NCI-H2029 (cell line): ENCODE measurements at regions not wholly inside any gene's neighbourhood (a gene's known extent, or its start where the extent isn't known, plus 50 kb on each side); places are given as distances from the start of the nearest gene placed in this dataset.

Experiments
- DNase-seq: peaks from one replicate; lab custom pipeline; 2025; lab: John Stamatoyannopoulos, UW

DNA sequence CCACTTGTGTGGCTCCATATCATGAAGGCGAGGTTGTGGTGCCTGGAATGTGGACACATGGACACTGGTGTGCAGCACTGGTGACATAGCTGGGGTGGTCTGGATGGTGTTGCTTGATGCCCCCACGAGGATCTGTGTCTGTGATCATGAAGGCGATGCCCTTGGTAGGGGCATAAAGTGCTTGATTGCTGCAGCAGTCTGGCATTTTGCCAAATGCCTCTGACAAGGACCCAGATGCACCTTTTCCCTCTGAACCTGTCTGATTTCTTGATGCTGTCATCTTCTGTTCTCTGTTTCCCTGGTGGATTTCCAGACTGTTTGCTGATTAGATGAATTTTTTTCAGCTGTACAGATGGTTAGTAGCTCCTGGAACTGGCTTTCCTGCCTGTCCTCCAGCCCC, 752.0 kb upstream of the HS6ST1 start:
- DNase-seq = no peak

DNA sequence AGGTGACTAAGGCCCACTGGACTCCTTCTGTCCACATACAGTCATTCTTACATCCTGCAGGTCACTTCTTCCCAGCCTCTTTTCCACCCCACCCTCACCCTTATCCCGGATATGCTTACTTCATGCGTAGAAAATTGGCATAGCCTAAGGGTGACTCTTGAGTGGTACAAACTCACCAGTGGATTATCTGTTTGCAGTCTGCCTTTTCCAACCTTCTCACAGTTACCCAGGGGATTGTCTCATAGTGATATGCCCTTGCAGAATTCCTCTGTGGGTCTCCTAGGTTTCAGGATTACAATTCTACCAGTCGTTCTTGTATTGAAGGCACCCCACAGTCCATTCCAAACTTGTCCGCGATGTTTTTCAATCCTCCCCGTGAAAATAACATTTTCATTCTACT, 752.9 kb upstream of the HS6ST1 start:
- no peak for DNase-seq

DNA sequence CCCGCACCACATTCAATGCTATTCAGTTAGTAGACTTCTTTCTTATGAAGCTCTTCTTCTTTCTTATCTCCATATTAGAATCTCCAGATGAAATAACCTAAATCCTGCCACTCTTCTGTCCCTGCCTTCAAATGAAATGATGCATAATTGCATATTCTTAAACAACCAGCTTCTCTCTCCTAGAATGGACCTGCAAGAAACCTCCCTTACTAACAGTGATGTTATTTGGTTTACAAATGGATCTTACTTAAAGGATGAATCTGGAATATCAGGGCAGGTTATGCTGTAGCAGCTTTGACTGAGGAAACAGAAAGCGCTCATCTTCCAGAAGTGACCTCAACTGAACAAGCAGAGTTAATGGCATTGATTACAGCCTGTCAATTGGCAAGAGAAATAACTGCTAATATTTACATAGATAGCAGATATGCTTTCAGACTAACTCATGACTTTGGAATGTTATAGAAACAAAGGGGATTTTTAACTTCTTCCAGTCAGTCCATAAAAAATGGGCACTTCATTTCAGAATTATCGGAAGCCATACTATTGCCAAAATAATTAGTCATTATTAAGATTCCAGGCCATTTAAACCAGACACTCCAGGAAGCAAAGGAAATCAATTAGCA, 755.7 kb upstream of the HS6ST1 start:
- DNase-seq = no peak

DNA sequence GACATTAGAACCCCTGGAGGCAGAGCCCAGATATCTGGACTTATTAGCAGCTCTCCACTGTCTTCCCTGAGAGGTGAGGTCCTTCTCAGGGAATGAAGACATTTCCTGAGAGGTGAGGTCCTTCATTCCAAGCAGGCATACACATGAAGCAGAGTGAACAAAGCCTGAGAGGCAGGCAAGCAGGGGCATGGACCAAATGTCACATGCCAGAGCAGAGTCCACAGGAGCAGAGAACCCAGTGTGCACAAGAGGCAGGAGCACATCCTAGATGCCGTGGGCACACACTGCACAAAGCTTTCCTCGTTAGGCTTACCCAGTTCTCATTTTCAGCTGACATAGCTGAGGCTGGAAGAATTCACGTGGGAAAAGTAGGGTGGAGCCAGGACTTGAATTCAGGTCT, 759.9 kb upstream of the HS6ST1 start:
- DNase-seq = no peak

DNA sequence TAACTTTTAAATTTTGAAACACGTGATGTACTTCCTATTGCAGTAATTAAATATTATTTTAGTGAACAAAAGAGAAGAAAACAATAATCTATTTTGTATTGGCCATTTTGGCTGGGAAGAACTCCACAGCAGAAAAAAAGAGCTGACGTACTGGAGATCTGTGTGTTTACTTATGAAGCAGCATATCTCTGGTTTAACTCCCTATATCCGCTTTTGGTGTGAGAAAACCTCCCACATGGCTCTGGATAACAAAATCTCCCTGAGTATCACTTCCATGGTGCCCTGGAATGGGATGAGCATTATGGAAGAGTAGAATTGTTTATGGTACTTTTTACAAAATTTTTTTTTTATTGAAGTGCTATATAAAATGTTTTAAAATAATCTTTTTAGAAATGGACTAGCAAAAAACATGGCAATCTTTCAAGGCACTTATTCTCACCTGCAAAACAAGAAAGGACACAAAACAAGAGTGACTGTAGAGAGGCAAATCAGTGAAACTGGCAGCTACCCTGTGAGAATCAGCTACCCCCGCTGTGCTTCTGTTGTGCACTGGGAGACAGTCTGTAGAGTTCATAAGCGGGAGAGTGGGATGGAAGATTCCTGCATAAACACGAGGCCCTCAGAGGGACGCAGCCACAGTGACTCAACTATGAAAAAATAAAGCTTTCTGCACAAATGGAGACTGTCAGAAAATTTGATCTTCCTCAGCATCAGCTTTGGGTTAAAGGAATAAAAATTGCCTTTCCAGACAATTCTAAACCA, 762.2 kb upstream of the HS6ST1 start:
- DNase-seq = no peak

DNA sequence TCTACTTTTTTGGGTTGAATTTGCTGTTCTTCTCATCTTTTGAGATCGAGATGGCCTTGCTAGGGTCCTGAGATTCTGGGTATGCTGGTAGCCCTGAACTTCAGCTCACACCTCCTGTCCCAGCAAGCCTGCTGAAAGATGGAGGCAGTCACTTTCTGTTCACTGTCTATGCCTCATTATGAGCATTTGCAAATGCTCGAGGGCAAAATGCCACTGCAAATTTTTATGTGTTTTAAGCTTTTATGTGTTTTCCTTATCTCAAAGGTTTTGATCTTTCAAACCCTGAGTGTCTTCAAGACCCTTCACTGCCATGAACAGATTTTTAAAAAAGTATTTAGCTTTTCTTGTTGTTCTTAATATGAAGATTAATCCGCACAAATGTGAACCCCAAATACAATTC, 766.7 kb upstream of the HS6ST1 start:
- no peak for DNase-seq

DNA sequence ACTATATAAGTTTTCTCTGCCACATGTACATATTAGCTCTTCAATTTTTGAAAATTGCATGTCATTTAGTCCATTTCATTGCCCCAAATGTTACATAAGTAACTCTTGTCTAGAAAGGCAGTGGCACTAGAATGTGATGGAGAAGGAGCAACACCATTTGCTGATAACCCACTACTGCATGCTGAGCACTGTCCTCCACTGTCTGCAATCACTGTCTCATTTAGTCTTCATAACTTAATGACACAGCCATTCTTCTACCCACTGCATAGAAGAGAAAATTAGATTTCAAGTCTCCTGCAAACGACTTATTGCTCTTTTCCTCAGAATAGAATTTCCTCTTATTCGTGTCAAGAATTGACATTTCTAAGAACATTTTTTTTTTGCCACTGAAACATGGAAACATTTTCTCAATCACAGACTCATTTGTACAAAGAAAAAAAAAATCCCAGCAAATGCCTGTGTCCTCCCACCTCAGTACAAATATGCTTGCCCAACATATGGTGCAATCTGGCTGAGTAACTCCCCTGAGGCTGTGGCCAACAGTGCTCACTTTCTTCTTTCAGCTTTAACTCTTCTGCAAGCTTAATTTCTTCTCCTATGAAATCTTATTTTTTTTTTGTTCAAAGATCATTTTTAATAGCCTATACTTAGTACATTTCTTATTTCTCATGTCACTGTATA, 768.6 kb upstream of the HS6ST1 start:
- no peak for DNase-seq

DNA sequence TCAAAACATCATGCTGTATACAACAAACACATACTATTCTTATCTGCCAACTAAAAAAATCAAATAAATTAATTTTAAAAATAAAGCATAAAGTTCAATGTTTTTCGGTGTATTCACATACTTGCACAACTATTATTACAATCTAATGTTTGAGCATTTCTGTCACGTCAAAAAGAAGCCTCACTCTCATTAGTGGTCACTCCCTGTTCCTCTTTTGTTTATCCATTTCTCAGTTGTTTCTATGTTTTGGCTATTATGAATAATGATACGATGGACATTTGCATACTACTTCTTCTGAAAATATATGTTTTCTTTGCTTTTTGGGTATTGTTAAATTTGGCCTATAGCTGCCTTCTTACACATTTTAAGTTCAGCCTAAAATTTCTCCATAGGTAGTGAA, 773.0 kb upstream of the HS6ST1 start:
- DNase-seq = no peak

DNA sequence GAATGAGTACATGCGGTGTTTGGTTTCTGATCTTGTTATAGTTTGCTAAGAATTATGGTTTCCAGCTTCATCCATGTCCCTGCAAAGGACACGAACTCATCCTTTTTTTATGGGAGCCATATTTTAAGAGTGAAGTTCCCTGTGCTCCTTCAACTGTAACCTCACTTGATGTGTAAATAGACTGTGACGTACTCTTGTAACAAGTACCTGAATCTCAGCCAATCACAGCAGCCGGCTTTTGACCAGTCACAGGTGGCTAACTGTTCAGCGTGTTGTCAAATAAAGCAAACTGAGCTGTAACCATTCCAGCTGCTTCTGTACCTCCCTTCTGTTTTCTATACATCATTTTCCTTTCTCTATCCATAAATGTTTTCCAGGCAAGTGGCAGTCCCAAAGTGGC, 774.3 kb upstream of the HS6ST1 start:
- DNase-seq = peak; percentile 79

DNA sequence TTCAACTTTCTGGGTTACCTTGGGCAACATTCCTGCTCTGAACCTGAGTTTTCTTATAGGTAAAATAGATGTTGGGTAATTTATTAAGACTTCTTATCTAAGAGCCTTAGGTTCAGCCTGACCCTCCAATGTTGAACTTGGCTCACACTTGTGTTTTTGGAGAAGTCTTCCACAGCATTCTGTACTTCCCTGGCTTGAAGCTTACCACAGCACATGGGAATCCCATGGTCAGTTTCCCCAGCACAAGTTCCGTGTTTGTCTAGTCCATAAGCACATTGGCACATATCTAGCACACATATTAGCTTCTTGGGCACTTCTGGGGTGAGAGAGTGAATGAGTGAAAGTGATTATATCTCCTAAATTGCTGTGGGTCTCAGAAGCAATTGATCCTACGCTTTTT, 782.5 kb upstream of the HS6ST1 start:
- DNase-seq = no peak

DNA sequence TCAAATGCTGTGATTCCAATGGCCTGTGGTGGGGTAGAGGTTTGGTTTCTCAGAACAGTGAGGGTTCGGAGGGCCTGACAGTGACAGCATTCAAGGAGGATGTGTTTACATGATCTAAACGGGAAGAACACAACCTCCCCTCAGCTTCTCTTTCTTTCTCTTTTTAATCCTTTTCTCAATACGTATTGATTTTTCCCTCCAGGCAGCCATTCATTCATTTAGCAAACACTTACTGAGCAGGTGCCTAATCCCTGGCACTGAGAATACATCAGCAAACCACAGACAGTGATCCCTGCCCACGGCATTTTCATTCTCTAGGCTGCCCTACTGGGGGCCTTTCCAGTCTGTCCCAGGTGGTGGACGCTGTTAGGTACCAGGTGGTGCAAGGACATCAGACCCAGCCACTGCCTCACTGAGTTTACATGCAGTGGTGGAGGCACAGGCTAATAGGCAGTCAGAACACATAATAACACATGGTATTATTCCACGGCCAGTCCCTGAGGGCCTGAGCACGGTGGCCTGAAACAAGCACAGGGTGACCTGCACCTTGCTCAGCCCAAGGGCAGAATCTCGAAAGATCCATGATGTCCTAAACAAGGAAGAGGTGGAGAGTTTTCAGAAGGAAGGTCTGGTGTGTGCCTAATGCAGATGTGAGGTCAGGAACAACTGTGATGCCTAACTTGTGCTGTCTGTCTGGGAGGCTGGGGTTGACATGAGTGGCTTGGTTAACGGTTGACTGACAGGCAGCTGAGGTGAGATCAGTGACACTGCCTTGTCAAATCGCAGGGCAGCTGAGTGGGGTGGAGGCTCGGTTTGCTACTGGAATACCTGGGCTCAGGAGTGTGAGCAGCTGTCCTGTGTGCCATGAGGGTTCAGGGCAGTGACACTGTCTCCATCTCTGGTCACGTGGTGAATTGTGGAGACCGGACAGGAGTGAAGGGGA, 785.5 kb upstream of the HS6ST1 start:
- DNase-seq = peak; percentile 37

DNA sequence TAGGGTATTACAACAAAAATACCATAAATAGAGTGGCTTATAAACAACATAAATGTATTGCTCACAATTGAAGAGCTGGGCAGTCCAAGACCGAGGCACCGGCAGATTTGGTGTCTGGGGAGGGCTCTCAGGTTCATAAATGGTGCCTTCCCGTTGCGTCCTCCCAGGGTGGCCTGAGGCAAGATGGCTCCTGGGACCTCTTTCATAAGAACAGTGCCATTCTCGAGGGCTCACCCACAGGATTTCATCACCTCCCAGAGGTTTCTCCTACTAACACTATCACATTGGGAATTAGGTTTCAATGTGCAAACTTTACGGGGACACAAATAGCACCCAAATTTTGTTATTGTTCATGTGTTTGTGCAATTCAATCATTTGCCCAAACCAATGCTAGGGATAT, 793.5 kb upstream of the HS6ST1 start:
- DNase-seq = no peak

DNA sequence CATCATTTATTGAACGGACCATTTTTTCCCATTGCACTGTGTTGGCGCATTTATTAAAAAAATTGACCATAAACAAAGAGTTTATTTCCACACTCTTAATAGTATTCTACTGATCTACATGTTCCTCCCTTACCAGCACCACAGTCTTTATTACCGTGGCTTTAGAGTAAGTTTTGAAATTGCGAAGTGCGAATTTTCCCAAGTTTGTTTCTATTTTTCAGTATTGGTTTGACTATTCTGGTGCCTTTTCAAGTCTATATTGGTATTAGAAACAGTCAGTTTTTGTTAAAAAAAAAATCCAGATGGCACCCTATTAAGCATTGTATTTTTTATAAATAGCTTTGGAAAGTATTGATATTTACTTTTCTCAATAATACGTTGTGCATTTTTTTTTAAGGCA, 795.1 kb upstream of the HS6ST1 start:
- no peak for DNase-seq

DNA sequence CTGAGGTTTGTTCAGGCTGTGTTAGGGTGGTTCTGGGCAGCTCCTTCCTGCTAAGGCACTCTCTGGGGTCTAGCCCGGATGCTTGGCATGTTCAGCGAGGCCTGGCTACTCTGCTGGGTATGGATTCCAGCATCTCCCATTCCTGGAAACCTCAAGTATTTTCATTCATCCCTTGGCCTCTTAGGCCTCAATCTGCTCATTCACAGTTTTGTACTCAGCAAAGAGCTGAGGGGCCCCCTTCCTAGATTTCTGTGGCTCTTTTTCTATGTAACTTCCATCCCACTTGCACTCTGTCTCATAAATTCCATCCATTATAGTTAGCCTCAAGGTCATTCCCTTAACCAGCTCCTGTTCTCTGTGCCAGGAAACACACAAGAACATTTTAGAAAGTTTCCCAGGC, 798.8 kb upstream of the HS6ST1 start:
- DNase-seq = no peak

DNA sequence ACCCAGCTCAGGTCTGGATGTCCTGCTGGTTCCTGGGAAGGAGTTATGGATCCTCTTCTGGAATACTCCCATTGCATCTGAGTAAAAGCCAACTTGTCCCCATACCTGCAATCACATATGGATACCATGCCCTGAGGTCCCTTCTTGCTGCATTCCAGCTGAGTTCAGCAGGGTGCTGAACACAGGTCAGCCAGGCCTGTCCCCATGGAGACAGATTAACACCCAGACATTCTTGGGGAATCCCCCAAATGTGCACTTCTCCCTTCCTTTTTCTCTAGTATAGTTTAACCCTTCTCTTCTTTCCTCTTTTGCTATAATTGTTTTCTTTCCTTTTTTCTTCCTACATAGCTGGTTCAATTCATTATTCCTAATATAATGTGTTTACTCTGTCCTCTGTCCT, 799.6 kb upstream of the HS6ST1 start:
- DNase-seq = no peak

DNA sequence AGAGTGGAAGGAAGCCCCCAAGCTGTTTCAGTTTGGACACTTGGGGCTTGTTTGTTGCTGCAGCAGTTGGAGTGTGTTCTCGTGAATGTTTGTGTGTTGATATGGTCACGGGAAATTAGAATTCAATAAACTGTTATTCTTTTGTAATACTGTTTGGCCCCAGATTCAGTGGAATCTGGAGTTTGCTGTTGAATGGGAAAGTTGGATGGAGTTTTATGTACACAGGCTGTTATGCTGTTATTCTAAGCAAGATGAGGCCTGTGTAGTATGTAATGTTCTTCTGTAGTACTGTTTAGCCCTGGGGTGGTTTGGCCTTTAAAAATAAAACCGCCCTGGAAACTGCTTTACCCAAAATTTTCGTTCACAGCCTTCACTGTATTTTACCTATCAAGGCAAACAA, 810.4 kb upstream of the HS6ST1 start:
- DNase-seq = no peak

DNA sequence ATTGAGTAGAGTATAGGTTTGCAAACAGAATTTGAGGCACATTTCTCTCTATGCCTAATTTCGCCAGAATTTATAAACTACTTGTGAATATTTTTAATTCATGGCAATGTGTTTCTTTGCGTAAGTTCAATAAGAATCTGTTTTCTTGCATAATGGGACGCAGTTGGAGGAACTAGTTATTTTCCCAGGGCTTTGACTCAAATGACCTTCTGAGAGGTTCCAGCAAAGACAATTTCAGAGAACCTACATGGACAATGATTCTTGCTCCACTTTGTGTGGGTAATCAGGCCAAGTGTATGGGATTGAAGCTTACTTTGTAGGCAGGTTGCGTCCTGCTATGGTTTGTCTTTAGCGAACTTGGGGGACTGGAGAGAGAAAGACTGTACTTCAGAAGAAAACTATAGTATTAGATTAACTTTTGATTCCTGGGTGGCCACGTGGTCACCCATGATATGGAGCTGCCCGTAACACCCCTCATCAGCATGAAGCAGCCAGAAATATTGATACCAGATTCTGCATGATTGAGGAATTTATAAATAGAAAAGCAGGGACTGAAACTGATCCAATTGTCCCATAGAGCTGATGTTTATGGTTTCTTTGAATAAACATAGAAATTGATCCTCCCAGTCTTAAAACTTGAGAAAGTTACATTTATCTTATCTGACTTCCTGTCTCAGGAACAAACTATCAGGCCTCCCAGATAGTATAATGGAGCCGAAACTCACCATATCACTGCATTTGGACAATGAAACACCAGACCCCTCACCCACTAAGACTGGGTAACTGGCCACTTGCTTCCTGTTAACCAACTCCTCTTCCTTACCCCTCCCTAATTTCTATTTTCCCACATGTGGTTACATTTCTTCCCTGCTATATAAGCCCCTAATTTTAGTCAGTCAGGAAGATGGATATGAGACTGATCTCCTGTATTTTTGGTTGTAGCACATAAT, 815.3 kb upstream of the HS6ST1 start:
- DNase-seq = no peak

DNA sequence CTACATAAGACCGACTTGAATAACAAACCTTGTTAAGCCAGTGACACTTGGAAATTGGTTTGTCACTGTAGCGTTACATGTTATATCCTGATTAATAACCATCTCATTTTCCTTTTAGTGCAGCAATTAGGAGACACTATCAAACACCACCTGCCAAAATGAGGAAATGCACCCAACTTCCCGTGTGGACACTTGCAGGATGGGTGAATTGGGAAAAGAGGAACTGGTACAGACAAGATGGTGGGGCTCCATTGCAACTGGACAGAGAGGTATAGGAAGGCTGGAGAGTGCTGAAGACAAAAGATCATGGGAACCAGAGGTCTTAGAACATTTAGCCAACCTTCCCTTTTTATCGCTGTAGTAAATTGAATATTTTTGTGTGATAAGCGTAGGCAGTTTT, 816.3 kb upstream of the HS6ST1 start:
- no peak for DNase-seq

DNA sequence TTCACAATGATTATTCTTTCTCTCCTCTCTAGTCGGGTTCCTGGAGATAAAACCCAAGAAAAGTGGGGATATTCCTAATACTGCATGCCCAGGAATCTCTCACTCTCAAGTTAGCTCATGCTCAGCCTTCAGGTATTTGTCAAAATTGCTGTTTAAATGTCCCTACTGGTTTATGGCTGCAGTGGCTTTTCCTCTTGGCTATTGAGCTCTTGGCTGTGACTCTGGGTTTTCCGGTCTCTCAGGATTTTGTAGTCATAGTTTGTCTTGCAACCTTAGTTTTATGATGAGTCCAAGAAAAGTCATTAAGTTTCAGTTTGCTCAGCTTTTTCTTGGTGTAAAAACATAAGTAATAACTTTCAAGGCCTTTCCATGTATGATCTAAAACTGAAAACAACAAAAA, 820.7 kb upstream of the HS6ST1 start:
- no peak for DNase-seq

DNA sequence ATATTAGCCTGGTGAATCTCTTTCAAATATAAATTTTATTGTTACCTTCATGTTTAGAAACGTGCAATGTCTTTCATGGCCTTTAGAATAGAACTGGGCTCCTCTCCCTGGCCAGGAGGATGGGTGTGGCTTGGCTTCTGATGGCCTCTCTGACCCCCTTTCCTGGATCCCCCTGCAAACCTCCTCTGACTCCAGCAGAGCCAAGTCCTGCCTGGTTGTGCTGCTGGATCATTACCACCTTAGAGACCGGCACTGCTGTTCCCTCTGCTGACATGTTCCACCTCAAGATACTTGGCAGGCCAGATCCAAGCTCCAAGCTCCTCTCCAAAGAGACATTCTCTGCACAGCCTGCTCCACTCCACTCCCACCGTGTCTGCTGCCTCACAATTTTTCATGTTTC, 823.8 kb upstream of the HS6ST1 start:
- DNase-seq = no peak

DNA sequence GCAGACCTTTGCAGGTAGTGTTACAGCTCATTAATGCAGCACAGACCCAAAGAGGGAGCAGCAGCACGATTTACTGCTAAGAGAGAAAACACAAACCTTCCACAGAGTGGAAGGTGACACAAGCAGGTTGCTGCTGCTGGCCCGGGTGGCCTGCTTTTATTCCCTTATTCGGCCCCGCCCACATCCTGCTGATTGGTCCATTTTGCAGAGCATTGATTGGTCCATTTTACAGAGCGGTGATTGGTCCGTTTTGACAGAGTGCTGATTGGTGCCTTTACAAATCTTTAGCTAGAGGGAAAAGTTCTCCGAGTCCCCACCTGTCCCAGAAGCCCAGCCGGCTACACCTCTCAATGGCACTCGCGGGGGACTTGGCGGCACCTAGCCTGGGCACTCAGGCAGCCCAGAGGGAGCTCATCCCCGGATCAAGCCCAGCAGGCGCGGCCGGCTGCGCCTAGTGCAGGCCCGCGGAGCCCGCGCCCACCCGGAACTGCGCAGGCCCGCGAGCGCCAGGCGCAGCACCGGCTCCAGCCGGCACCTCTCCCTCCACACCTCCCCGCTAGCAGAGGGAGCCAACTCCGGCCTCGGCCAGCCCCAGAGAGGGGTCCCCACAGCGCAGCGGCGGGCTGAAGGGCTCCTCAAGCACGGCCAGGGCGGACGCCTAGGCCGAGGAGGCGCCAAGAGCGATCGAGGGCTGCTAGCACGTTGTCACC, 825.6 kb upstream of the HS6ST1 start:
- no peak for DNase-seq
